HepG2 (cell line): ENCODE measurements at regions not wholly inside any gene's neighbourhood (a gene's known extent, or its start where the extent isn't known, plus 50 kb on each side); places are given as distances from the start of the nearest gene placed in this dataset.
A peak's percentile ranks its signal among the peaks of the same experiment; 100 is the strongest.

Experiments
- ATAC-seq: fragments of 200-7000 bp; cut with Tn5 transposase; 3 replicates; pipeline ENCODE4 v1.9.1; 2020; ENCODE audit warnings: mild to moderate bottlenecking, moderate library complexity
- BruUV-seq: library from RNA; stranded (reverse); fragments of 400-500 nt; replicated peaks from 2 replicates; lab custom pipeline; 2021; lab: Mats Ljungman, UMichigan
- CTCF ChIA-PET: fragments of 300-600 bp; formaldehyde crosslinking; extraction: SDS; loops from one replicate; lab custom pipeline; 2021; ENCODE audit warnings: low total read pairs, inconsistent platforms, low intra/inter-chr PET ratio; lab: Yijun Ruan, JAX
- POLR2A ChIA-PET: fragments of 350-600 bp; sonication (Branson Sonifier 250); formaldehyde crosslinking; loops from one replicate; lab custom pipeline; 2020; ENCODE audit warnings: antibody characterized with exemption, inconsistent platforms; lab: Yijun Ruan, JAX
- DNase-seq: peaks from one replicate; pipeline ENCODE4 v3.0.0-alpha.2; 2015; ENCODE audit warnings: low spot score
- FAIRE-seq: peaks from 3 replicates; lab custom pipeline; 2011; peaks lifted over from hg19 to GRCh38; lab: Jason Lieb, UNC
- H2AFZ ChIP-seq: one replicate; pipeline ENCODE4 v1.6.1; 2011; ENCODE audit warnings: low read length, inconsistent platforms
- H3K27ac ChIP-seq: fragments of 300-600 bp; 3 replicates; pipeline ENCODE4 v1.8.0; 2011; ENCODE audit warnings: mixed run types, mild to moderate bottlenecking, mixed read lengths, low read length, inconsistent platforms; ENCODE audit not compliant: insufficient read depth; ENCODE audit errors: extremely low read length
- H3K27me3 ChIP-seq, 2 experiments: fragments of 200-600 bp in 1 of 2; 2 replicates in 1 of 2; 3 replicates in 1 of 2; pipeline versions ENCODE4 v1.6.0 to v1.8.0; 2011; ENCODE audit warnings: low read length in 2 of 2, mild to moderate bottlenecking in 2 of 2, moderate library complexity in 2 of 2, inconsistent platforms in 1 of 2; ENCODE audit not compliant: insufficient read depth in 2 of 2, control insufficient read depth in 1 of 2
- H3K36me3 ChIP-seq, 2 experiments: fragments of 200-600 bp in 1 of 2; replicated peaks in 1 of 2; 2 replicates in 1 of 2; 3 replicates in 1 of 2; pipeline versions ENCODE4 v1.5.1 to v1.8.0; 2011; ENCODE audit warnings: low read length in 2 of 2, inconsistent platforms in 1 of 2; ENCODE audit not compliant: insufficient read depth in 2 of 2, control insufficient read depth in 1 of 2
- H3K4me1 ChIP-seq: 2 replicates; pipeline ENCODE4 v1.5.1; 2012; ENCODE audit warnings: low read length, inconsistent platforms; ENCODE audit not compliant: insufficient read depth
- H3K4me2 ChIP-seq: 2 replicates; pipeline ENCODE4 v1.6.0; 2011; ENCODE audit warnings: low read depth, low read length, inconsistent platforms
- H3K4me3 ChIP-seq, 3 experiments: fragments of 200-600 bp in 1 of 3; sonication (generic), shearing (Covaris generic) in 1 of 3; replicated peaks in 1 of 3; 2 replicates each; pipeline ENCODE4 v1.5.1; 2011 to 2016; ENCODE audit warnings: low read length in 3 of 3, inconsistent platforms in 2 of 3, low read depth in 2 of 3, mild to moderate bottlenecking in 2 of 3, control low read depth in 1 of 3, mixed read lengths in 1 of 3; ENCODE audit not compliant: insufficient read depth in 1 of 3
- H3K79me2 ChIP-seq: one replicate; pipeline ENCODE4 v1.6.1; 2011; ENCODE audit warnings: low read length, inconsistent platforms; ENCODE audit not compliant: insufficient read depth
- H3K9ac ChIP-seq: 2 replicates; pipeline ENCODE4 v1.6.0; 2011; ENCODE audit warnings: mild to moderate bottlenecking, low read depth, low read length, inconsistent platforms; ENCODE audit not compliant: insufficient read depth
- H3K9me3 ChIP-seq: 2 replicates; pipeline ENCODE4 v1.5.1; 2012; ENCODE audit warnings: mild to moderate bottlenecking, low read length
- H4K20me1 ChIP-seq: 2 replicates; pipeline ENCODE4 v1.6.0; 2011; ENCODE audit warnings: inconsistent platforms, mild to moderate bottlenecking, low read length, moderate library complexity; ENCODE audit not compliant: insufficient read depth
- ASH2L ChIP-seq: fragments of 300-600, 200-600 bp; sonication (generic); IDR thresholded peaks from 2 replicates; pipeline ENCODE4 v1.7.0; 2017; ENCODE audit warnings: low read depth, mild to moderate bottlenecking, moderate library complexity, mixed read lengths, low read length; ENCODE audit not compliant: insufficient read length
- CEBPB ChIP-seq: IDR thresholded peaks from 2 replicates; pipeline ENCODE4 v1.6.1; 2011; ENCODE audit warnings: low read depth, low read length, improper control_type of control experiment, borderline replicate concordance
- CEBPG ChIP-seq: IDR thresholded peaks from 2 replicates; pipeline ENCODE4 v1.6.1; 2016
- ELF3 ChIP-seq: IDR thresholded peaks from 2 replicates; pipeline ENCODE4 v1.6.1; 2016; ENCODE audit warnings: missing genetic modification reagents, missing compliant biosample characterization
- RBAK ChIP-seq: sonication (generic); formaldehyde crosslinking; IDR thresholded peaks from 2 replicates; pipeline ENCODE4 v1.5.1; 2020; ENCODE audit warnings: mild to moderate bottlenecking, missing genetic modification reagents
- RFX1 ChIP-seq: fragments of 450-650 bp; IDR thresholded peaks from 2 replicates; pipeline ENCODE4 v1.6.1; 2017
- SOX5 ChIP-seq: IDR thresholded peaks from 2 replicates; pipeline ENCODE4 v1.6.1; 2016; ENCODE audit warnings: borderline replicate concordance
- XBP1 ChIP-seq: sonication (generic); formaldehyde crosslinking; IDR thresholded peaks from 2 replicates; pipeline ENCODE4 v1.5.0; 2020; ENCODE audit warnings: missing genetic modification reagents
- ZNF121 ChIP-seq: sonication (generic); formaldehyde crosslinking; IDR thresholded peaks from 2 replicates; pipeline ENCODE4 v1.5.0; 2020; ENCODE audit warnings: mild to moderate bottlenecking, missing genetic modification reagents
- ZNF446 ChIP-seq: sonication (generic); formaldehyde crosslinking; IDR thresholded peaks from 2 replicates; pipeline ENCODE4 v1.5.0; 2020; ENCODE audit warnings: mild to moderate bottlenecking, missing genetic modification reagents
- ZNF589 ChIP-seq: sonication (generic); formaldehyde crosslinking; conservative IDR thresholded peaks from 2 replicates; pipeline ENCODE4 v1.8.0; 2022; ENCODE audit warnings: mild to moderate bottlenecking, moderate library complexity, missing genetic modification reagents
- ZNF713 ChIP-seq: sonication (generic); formaldehyde crosslinking; IDR thresholded peaks from 2 replicates; pipeline ENCODE4 v1.4.0; 2020; ENCODE audit warnings: mild to moderate bottlenecking, missing genetic modification reagents
- ZNF788 ChIP-seq: sonication (generic); formaldehyde crosslinking; IDR thresholded peaks from 2 replicates; pipeline ENCODE4 v1.5.0; 2020; ENCODE audit warnings: mild to moderate bottlenecking, missing genetic modification reagents, borderline replicate concordance
- ZNF883 ChIP-seq: sonication (generic); formaldehyde crosslinking; IDR thresholded peaks from 2 replicates; pipeline ENCODE4 v1.5.1; 2020; ENCODE audit warnings: mild to moderate bottlenecking, missing genetic modification reagents; ENCODE audit errors: not compliant biosample characterization
- WGBS: methylation state at CpG from one replicate; pipeline ENCODE4 v1.1.6; 2017; ENCODE audit warnings: low lambda C conversion rate; 5-methylcytosine and 5-hydroxymethylcytosine counted together
- in situ Hi-C: cut with HindIII; loops from 2 replicates; pipeline ENCODE4 v1.10.0; 2017; ENCODE audit warnings: low pct_unique_long_range_greater_than_20kb; ENCODE audit not compliant: extremely low pct_ligation_motif_present
- intact Hi-C: fragments of 100-400 bp; cut with micrococcal nuclease; formaldehyde crosslinking; loops from one replicate; pipeline ENCODE4 v1.10.0; 2022; ENCODE audit not compliant: unreplicated experiment
- TF ChIP-seq, protein P1 (sequence below): sonication (generic); formaldehyde crosslinking; IDR thresholded peaks from 2 replicates; pipeline ENCODE4 v1.8.0; 2022; ENCODE audit warnings: mild to moderate bottlenecking, missing genetic modification reagents, moderate library complexity
- TF ChIP-seq, protein P2 (sequence below): sonication (generic); formaldehyde crosslinking; IDR thresholded peaks from 2 replicates; pipeline ENCODE4 v1.4.0; 2020; ENCODE audit warnings: missing genetic modification reagents
- TF ChIP-seq, protein P3 (sequence below): sonication (generic); formaldehyde crosslinking; IDR thresholded peaks from 2 replicates; pipeline ENCODE4 v1.8.0; 2022; ENCODE audit warnings: mild to moderate bottlenecking, missing genetic modification reagents
- TF ChIP-seq, protein P4 (sequence below): sonication (generic); formaldehyde crosslinking; IDR thresholded peaks from 2 replicates; pipeline ENCODE4 v1.5.0; 2020; ENCODE audit warnings: missing genetic modification reagents

DNA sequence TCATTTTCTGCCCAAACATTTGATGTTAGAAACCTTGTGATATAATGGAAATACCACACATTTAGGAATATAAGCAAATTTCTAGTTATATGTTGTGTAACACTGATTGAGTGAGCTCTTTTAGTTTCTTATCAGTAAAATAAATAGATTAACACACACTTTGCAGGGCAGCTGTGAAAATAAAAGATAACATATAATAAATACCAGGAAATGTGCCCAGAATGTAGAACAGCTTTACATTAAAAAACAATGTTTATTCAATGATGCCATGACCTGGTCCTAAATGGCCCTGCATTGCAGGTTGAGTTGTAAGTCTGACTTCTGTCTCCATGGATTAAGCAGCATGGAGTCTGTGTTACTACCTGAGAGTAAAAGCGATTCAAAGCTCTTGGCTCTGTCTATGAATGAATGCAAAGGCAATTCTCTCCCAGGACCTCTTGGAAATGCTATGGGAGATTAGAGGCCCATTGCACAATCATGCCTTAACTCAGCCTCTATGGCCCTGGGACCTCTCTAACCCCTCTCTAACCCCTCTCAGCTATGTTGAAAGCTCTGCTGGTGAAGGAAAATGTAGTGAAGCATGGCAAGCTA is 296.0 kb upstream of the ACTBL2 start:
- no peak for DNase-seq
- no peaks in the 10 kb centered on the region for H3K36me3 ChIP-seq
- no CpG with 5 or more reads among the region's 1 CpG for WGBS
- H3K9ac ChIP-seq: no peak overlapping the region
- H3K27ac ChIP-seq: no peak overlapping the region
- no peaks in the 10 kb centered on the region for H3K9me3 ChIP-seq
- no peak overlapping the region for H3K4me2 ChIP-seq
- H2AFZ ChIP-seq: no peak overlapping the region
- TF ChIP-seq ELF3 (CRISPR knock-in tag): no peak
- TF ChIP-seq, protein P1, sequence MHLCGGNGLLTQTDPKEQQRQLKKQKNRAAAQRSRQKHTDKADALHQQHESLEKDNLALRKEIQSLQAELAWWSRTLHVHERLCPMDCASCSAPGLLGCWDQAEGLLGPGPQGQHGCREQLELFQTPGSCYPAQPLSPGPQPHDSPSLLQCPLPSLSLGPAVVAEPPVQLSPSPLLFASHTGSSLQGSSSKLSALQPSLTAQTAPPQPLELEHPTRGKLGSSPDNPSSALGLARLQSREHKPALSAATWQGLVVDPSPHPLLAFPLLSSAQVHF (CRISPR knock-in tag): no peak
- TF ChIP-seq ZNF589 (CRISPR knock-in tag): no peak
- TF ChIP-seq RFX1: no peak
- TF ChIP-seq CEBPG (CRISPR knock-in tag): 0 out of 2 replicates have a peak, but pooled peaks have one; percentile 24
- no peak for TF ChIP-seq SOX5 (CRISPR knock-in tag)
- TF ChIP-seq, protein P2, sequence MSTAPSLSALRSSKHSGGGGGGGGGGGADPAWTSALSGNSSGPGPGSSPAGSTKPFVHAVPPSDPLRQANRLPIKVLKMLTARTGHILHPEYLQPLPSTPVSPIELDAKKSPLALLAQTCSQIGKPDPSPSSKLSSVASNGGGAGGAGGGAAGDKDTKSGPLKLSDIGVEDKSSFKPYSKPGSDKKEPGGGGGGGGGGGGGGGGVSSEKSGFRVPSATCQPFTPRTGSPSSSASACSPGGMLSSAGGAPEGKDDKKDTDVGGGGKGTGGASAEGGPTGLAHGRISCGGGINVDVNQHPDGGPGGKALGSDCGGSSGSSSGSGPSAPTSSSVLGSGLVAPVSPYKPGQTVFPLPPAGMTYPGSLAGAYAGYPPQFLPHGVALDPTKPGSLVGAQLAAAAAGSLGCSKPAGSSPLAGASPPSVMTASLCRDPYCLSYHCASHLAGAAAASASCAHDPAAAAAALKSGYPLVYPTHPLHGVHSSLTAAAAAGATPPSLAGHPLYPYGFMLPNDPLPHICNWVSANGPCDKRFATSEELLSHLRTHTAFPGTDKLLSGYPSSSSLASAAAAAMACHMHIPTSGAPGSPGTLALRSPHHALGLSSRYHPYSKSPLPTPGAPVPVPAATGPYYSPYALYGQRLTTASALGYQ: no peak
- TF ChIP-seq ZNF788 (CRISPR knock-in tag): no peak
- TF ChIP-seq XBP1 (CRISPR knock-in tag): no peak
- no peak for TF ChIP-seq ASH2L
- TF ChIP-seq, protein P3, sequence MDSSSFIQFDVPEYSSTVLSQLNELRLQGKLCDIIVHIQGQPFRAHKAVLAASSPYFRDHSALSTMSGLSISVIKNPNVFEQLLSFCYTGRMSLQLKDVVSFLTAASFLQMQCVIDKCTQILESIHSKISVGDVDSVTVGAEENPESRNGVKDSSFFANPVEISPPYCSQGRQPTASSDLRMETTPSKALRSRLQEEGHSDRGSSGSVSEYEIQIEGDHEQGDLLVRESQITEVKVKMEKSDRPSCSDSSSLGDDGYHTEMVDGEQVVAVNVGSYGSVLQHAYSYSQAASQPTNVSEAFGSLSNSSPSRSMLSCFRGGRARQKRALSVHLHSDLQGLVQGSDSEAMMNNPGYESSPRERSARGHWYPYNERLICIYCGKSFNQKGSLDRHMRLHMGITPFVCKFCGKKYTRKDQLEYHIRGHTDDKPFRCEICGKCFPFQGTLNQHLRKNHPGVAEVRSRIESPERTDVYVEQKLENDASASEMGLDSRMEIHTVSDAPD: no peak
- TF ChIP-seq, protein P4, sequence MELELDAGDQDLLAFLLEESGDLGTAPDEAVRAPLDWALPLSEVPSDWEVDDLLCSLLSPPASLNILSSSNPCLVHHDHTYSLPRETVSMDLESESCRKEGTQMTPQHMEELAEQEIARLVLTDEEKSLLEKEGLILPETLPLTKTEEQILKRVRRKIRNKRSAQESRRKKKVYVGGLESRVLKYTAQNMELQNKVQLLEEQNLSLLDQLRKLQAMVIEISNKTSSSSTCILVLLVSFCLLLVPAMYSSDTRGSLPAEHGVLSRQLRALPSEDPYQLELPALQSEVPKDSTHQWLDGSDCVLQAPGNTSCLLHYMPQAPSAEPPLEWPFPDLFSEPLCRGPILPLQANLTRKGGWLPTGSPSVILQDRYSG (CRISPR knock-in tag): no peak
- TF ChIP-seq ZNF446: no peak
- TF ChIP-seq ZNF121 (CRISPR knock-in tag): no peak
- no peak for TF ChIP-seq ZNF883 (CRISPR knock-in tag)
- TF ChIP-seq RBAK (CRISPR knock-in tag): no peak
- no peak for TF ChIP-seq ZNF713 (CRISPR knock-in tag)
- TF ChIP-seq CEBPB: peak; percentile 67
- TF ChIP-seq, all 625 proteins: peak for 2
- BruUV-seq: no TSS peak
- ChIA-PET POLR2A (interaction anchor here (2.1 kb wide), 1 partner anchor 682 kb away, joined by 12 read pairs; no protein-coding TSS in a partner anchor), CTCF (interaction anchor here (0.9 to 1.8 kb wide), 3 partner anchors 128 to 684 kb away, joined by 5 to 9 read pairs (median 7); partner anchors contain the start of gene PLK2)
- FAIRE-seq (no peak), ATAC-seq (no peak)
- H3K4me3 ChIP-seq: no peak overlapping the region
- H4K20me1 ChIP-seq: no peaks in the 10 kb centered on the region
- peaks cover 31% of the 10 kb centered on the region for H3K4me1 ChIP-seq
- no peaks in the 10 kb centered on the region for H3K27me3 ChIP-seq
- no peaks in the 10 kb centered on the region for H3K79me2 ChIP-seq
- intact Hi-C loops (loop anchor here (1.0 to 5.0 kb wide), 5 partner anchors 128 to 1074 kb away; no protein-coding TSS in a partner anchor), in situ Hi-C loops (no loop called here)
